CD4-positive, alpha-beta T cell treated with Interleukin-6 for 4 hours (primary cell): ENCODE measurements at regions not wholly inside any gene's neighbourhood (a gene's known extent, or its start where the extent isn't known, plus 50 kb on each side); places are given as distances from the start of the nearest gene placed in this dataset.
A peak's percentile ranks its signal among the peaks of the same experiment; 100 is the strongest.

Experiments used
- DNase-seq: peaks from one replicate; pipeline ENCODE4 v3.0.0-alpha.2; 2020; ENCODE audit warnings: mixed read lengths

GRCh38 chr9:126225611-126226609 lies 100.7 kb upstream of the MVB12B start:
- no peak for DNase-seq

DNA sequence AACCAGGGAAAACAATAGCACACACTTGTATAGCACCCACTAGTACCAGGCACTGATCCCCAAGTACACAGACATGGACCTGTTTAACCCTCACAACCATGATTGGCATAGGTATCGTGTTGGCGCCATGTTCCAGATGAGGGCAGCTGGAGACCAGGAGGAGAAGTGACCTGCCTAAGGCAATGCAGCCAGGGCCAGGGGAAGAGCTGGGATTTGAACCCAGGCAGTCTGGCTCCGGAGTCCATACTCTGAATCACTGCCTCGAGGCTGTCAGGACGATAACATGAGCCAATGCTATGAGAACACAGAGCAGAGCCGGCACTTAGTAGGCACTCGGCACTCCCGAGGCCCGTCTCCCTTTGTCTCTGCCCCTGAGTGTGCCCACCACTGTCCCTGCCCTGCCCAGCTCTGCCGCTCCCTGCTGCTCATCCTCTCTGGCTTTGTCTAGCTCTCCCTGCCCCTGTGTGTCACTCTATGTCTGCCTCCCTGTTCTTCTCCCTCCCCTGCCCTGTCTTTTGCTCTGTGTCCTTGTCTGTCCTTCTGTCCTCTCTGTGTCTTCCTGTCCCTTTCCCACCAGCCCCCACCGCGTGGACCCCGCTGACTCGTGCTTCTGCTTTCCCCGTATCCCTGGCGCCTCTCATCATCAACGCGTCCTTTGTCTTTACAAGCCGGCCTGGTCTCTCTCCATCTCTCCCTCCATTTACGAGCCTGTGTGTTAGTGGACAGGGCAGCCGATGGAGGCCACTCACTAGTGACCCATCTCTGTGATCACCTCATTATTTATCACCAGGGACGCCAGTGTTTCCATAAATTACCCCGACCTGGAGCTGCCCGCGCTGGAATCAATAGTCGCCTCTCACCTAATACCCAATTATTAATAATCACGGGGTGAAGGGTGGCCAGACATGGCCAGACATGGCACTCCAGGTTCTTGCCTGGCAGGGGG lies 99.4 kb upstream of the MVB12B start:
- DNase-seq = no peak

GRCh38 chr9:126228111-126228780 lies 98.4 kb upstream of the MVB12B start:
- DNase-seq = no peak

DNA sequence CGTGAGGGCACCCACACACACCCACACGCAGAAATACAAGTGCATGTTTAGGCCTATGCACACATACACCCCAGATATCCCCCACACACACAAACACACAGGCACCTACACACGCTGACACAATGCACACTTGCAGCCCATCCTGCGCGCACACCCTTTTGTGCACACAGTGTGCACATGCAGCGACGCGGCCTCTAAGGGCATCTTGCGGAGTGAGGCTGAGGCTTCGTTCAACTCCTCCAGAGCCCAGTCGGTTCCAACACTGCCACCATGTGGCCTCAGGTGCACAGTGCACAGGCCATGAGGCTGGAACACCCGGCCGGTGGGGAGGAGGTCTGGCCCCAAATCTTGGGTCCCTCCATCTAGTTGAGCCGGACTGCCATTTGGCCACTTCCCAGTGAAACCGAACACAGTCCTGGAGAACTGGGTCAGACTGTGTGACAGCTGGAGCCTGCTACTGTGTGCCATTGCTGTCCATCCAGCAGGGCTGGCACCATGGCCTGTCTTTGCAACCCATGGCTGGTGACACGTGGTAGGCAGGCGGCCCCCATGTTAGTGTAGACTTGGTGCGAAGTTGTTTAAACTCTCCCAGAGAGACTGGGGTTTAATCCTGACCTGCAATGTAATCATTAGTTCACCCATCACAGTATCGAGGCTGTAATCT lies 97.7 kb upstream of the MVB12B start:
- DNase-seq = peak; percentile 66

GRCh38 chr9:126229501-126229900 lies 97.1 kb upstream of the MVB12B start:
- no peak for DNase-seq

- DNase-seq = no peak
These were observed 95.9 kb upstream of the MVB12B start for GRCh38 chr9:126230692-126231091.

GRCh38 chr9:126232461-126232860 lies 94.2 kb upstream of the MVB12B start:
- DNase-seq = no peak

- no peak for DNase-seq
These were observed 93.5 kb upstream of the MVB12B start for GRCh38 chr9:126233175-126233574.

GRCh38 chr9:126233913-126234525 lies 92.6 kb upstream of the MVB12B start:
- DNase-seq = no peak

- DNase-seq = no peak
These were observed 91.8 kb upstream of the MVB12B start for GRCh38 chr9:126234681-126235335.

DNA sequence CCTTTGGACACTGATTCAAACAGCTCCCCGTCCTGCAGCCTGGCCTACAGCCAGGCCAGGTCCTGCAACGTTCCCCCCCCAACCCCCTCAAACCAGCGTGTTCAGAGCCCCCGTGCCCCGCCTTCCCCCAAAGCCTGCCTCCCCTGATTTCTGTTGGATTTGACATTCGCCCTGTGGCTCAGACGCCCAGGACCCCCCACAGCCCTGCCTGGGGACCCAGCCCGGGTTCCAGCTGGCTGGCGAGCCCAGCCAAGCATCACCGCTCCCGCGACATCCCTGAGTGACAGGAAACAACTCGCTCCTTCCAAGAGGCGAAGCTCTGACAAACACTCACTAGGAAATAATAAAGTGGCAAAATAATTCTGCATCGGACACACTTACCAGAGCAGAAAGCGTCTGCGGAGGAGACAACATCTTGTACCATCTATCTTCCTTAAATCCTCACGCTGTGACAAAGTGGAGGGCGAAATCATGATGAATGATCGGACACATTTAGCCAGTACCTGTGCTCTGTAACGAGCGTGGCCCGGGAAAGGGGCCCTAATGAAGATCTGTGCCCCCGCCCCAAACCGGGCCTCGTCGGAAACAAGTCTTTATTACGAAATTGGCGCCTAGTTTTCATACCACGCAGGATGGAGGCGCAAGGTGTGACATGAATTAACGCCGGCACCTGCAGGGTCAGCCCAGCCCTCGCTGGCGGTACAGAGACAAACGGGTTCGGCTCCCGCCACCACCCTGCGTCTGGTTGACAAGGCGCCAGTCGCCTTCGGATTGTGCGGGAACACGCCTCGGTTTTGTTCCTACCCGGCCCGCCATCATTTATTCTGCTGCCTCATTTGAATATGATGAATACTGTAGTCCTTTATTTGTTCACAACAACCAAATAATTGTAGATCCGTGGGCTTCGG lies 91.0 kb upstream of the MVB12B start:
- no peak for DNase-seq

GRCh38 chr9:126236273-126236672 lies 90.4 kb upstream of the MVB12B start:
- DNase-seq = no peak

GRCh38 chr9:126238415-126238814 lies 88.2 kb upstream of the MVB12B start:
- no peak for DNase-seq

GRCh38 chr9:126239515-126239914 lies 87.1 kb upstream of the MVB12B start:
- no peak for DNase-seq

DNA sequence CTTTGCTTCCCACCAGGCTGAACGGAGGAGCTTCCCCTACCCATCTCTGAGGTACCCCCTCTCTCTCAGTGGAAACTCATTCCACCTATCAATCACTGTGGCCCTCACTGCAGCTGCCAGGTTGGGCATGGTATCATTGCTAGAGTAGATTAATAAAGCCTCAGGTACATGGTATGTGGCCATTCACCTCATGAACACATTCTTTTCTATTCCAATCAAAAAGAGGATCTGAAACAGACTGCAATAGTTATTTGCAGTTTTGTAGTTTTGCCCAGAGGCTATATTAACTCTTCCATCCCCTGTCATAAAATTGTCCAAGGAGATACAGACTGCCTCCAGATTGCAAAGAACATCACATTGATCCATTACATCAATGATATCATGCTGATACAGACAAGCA lies 85.8 kb upstream of the MVB12B start:
- no peak for DNase-seq

DNA sequence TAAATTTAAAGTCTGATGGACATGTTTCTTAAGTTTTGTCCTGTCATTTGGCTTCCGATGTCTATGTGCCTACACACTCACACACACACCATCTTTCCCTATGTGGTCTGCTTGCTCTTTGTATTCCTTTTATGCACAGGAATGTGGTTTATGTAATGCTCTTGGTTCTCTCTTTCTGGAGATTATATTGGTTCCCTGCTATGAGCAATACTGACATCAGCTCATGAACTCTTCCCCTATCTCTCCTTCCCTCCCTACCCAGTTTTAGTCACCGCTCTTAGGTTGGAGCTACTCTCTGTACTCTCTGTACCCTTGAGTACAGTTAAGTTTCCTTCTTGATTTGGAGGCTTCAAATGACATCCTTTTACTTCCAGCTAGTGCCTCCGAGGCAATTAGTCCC lies 77.9 kb upstream of the MVB12B start:
- DNase-seq = no peak

GRCh38 chr9:126261584-126262356 lies 64.9 kb upstream of the MVB12B start:
- DNase-seq = no peak

GRCh38 chr9:126262738-126263137 lies 63.9 kb upstream of the MVB12B start:
- no peak for DNase-seq

GRCh38 chr9:126270556-126270955 lies 56.1 kb upstream of the MVB12B start:
- no peak for DNase-seq
